Stimulated activated CD4-positive, alpha-beta T cell treated with anti-CD3 and anti-CD28 coated beads, Interleukin-4, amount 100 ng/mL, for 4 hours (primary cell): ENCODE measurements at regions not wholly inside any gene's neighbourhood (a gene's known extent, or its start where the extent isn't known, plus 50 kb on each side); places are given as distances from the start of the nearest gene placed in this dataset.

Experiments
- DNase-seq, 2 experiments: peaks; one replicate each; pipeline ENCODE4 v3.0.0-alpha.2; 2020

DNA sequence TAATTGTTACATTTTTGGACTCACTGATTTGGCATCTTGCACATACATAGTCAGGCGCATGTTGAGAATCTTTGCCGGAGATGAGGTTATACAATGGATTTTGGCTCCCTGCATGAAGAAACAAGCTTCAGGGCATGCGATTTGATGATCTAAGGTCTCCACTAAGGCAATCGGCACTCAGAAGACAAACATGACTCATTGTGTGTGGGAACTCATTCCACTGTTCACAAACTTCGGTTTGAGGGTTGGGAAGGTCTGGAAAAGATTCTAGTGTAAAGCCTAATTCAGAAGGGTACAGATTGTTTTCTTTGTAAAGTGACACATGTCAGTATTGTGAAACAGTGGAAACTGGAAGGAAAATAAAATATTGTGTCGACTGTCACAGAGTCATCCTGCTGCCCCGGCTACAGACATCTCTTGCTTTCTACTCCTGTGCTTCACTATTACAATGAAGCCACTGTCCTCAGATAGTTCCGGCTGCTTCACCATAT is 192.6 kb upstream of the HMGA2 start:
- DNase-seq, result no peak

- DNase-seq, result no peak
These were observed 192.0 kb upstream of the HMGA2 start for GRCh38 chr12:65632131-65632855.

GRCh38 chr12:65634061-65634460 is 190.2 kb upstream of the HMGA2 start:
- DNase-seq, result no peak

- no peak for DNase-seq
These were observed 189.5 kb upstream of the HMGA2 start for GRCh38 chr12:65634626-65635331.

- no peak for DNase-seq
These were observed 187.8 kb upstream of the HMGA2 start for GRCh38 chr12:65636436-65636835.

DNA sequence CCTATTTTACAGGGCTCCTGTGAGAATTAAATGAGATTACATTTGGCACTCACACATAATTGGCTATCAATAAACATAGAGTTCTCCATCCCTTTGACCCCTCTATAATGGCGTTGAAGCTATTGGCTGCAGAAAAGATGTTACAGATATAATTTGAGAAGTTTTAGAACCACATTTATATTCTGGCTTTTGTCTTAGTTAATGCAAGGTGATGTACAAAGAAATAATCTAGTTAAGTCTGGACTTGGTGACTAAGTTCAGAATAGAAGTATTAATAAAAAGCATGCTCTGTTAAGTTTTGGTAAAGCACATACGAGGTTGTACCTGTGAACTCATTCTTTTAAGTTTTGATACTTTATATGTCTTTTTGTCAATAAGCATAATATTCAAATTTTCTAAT is 187.1 kb upstream of the HMGA2 start:
- no peak for DNase-seq

DNA sequence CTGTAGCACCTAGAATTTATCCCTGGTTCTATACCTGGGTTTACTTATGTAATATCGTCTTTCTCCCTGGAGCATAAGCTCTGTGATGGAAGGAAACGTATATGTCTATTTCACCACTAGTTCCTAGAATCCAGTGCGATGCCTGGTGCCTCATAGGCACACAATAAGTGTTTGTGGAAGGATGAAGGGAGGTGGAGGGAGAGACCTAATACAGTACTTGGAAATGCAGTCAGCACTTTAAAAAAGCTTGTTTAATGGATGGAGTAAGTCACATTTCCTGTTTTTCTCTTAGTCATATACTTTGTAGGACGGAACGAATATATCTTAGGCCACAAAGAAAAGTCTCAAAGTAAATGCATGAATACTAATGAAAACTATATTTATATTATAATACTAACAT is 186.5 kb upstream of the HMGA2 start:
- no peak for DNase-seq

GRCh38 chr12:65638324-65638723 is 186.0 kb upstream of the HMGA2 start:
- DNase-seq, result no peak

- DNase-seq, result no peak
These were observed 183.8 kb upstream of the HMGA2 start for GRCh38 chr12:65640489-65640901.

- no peak for DNase-seq
These were observed 182.1 kb upstream of the HMGA2 start for GRCh38 chr12:65642061-65642661.

GRCh38 chr12:65643171-65643570 is 181.1 kb upstream of the HMGA2 start:
- no peak for DNase-seq

- no peak for DNase-seq
These were observed 180.5 kb upstream of the HMGA2 start for GRCh38 chr12:65643595-65644386.

GRCh38 chr12:65646127-65646643 is 178.1 kb upstream of the HMGA2 start:
- DNase-seq, result no peak

DNA sequence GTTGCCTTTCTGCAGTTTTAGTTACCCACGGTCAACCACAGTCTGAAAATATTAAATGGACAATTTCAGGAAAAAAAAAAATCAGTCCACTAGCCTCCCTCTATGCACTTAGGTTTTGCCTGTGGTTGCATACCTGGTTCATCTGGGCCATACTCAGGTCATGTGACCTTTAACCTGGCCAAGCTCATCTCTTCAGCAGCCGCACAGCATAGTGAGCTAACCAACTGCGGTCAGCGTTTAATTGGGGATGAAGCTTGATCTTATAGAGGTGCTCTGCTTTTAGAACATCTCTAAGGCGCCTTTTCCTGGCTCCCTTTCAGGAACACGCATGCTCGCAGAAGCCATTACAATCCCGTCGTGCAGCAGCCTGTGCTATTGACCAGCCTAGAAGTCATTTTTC is 177.2 kb upstream of the HMGA2 start:
- DNase-seq, result no peak

DNA sequence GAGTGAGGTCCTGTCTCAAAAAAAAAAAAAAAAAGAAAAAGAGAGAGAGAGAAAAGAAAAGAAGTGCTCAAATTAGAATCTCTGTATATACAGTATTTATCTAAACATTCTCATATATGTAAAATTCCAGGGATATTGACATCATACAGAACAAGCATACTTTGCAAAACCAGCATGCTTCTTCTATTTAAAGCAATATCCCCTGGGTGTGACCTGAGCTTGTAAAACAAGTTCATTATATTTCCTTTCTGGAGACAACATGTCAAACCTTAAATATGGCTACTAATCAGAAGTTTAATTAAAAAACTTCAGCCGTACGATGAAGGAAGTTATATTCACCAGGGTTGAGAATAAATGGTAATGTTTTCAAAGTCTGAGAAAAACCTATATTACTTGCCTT is 175.8 kb upstream of the HMGA2 start:
- no peak for DNase-seq

DNA sequence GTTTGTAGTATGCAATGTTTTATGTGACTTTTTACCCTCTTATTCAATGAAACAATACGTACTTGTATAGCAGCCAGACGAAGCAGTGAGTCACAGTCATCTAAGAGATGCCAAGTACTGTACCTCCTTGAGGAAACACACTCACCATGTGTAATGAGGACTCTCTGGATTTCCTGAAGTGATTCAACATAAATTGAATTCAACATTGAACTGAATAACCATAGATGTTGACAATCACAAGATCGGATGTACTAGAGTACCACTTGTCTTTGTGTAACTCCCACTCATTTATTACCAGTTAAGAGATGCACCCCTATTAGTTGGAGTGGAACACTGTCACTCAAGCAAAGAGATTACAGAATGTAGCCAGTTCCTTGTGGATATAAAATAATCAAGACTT is 175.2 kb upstream of the HMGA2 start:
- no peak for DNase-seq

- DNase-seq, result no peak
These were observed 173.2 kb upstream of the HMGA2 start for GRCh38 chr12:65651060-65651459.

- no peak for DNase-seq
These were observed 171.0 kb upstream of the HMGA2 start for GRCh38 chr12:65653321-65653720.

DNA sequence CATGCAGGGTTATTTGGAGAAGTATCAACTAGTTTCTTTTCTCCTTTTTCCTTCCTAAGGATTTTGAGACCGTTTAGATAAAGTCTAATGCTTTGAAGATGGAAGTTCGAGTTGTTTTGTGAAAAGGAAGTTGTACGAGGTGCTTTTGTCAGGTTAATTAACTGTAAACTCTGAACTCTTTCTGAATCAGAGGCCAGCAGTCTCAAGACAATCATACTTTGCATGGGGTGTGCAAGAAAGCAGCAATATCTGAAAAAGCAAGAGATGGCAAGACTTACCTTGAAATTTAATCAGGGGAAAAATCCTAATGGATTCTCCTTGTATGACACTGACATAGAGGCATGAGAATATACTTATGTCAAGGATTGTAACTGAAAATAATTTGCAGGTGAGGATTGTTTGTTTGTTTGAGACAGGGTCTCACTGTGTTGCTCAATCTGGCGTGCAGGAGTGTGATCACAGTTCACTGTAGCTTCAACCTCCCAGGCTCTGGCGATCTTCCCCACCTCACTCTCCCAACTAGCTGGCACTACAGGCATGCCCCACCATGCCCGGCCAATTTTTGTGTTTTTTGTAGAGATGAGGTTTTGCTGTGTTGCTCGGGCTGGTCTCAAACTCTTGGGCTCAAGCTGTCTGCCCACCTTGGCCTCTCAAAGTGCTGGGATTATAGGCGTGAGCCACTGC is 170.2 kb upstream of the HMGA2 start:
- no peak for DNase-seq

- DNase-seq, result no peak
These were observed 169.2 kb upstream of the HMGA2 start for GRCh38 chr12:65655074-65655493.

DNA sequence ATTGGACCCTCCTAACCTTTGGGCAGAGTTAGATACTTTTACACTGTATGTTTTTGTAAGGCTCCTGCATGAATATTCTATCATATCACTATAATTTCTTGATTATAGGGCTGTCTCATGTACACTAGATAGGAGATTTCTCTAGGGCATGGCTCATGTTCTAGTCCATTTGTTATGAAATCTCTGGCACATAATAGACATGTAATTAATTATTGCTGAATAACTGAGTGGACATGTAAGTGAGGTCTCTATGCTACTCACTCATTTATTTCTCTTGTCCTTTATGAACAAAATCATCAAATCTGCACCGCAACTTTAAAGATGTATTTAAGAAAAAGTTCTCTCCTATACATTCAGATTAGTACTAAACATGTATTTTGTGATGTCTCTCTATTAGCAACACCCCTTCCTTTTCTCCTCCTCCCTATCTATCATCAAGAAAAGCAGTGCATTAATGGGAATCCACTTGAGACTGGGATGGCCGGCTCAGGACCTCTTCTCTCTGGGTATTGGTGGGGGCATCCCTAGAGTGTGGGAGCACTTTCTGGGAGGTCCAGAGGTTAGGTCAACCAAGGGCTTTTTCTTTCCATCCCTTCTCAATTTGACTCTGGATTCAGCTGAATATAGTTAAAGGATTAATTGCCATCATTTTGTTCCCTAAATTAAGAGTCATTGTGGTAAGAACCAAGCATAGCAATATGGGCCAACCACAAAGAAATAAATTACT is 168.0 kb upstream of the HMGA2 start:
- no peak for DNase-seq

DNA sequence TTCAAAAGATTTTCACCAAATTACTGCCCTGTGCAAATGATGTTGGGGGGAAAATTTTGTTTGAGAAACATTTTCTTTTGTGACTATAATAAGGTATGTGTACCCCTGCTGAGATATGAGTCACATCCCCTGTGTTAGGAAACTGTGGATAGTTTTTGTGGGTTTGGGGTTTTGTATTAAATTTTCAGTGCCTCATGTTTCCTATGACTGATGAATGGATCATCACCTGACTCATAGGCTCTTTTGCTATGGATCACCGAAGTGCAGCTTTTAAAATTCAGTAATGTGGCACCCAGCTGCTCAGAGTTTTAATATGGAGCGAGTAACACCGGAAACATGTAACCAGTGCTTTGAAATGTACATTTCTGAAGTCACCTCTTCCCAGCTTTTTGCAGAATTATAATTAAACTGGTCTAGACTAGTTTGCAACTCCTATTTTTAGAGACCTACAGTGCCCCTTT is 167.4 kb upstream of the HMGA2 start:
- no peak for DNase-seq
